ENCODE measurements at regions not wholly inside any gene's neighbourhood (a gene's known extent, or its start where the extent isn't known, plus 50 kb on each side); places are given as distances from the start of the nearest gene placed in this dataset.

DNA sequence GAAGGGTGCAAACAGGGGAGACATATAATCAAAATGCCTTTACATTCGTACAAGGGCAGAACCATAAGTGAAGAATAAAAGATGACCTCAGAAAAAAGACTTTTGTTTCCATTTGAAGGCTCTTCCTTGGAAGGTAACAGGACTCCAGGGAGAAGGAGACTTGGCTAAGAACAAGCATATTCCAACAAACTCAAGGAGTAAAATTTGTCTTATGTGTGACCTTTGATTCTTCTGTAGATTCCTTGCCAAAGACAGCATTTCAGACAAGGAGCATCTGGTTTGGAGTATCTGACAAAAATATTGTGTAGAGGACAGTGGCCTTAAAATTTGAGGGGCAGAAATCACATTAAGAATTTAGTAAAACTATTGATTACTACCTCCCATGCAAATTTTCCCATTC is 991.9 kb downstream of the FLRT2 start:
- TF ChIP-seq EZH2 (IDR thresholded peaks at IDR 0.05) (no peak), EZH2phosphoT487 (IDR thresholded peaks at IDR 0.05) (no peak)
- TF ChIP-seq, protein P1, sequence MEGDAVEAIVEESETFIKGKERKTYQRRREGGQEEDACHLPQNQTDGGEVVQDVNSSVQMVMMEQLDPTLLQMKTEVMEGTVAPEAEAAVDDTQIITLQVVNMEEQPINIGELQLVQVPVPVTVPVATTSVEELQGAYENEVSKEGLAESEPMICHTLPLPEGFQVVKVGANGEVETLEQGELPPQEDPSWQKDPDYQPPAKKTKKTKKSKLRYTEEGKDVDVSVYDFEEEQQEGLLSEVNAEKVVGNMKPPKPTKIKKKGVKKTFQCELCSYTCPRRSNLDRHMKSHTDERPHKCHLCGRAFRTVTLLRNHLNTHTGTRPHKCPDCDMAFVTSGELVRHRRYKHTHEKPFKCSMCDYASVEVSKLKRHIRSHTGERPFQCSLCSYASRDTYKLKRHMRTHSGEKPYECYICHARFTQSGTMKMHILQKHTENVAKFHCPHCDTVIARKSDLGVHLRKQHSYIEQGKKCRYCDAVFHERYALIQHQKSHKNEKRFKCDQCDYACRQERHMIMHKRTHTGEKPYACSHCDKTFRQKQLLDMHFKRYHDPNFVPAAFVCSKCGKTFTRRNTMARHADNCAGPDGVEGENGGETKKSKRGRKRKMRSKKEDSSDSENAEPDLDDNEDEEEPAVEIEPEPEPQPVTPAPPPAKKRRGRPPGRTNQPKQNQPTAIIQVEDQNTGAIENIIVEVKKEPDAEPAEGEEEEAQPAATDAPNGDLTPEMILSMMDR (IDR thresholded peaks at IDR 0.05): no peak
- Mint-ChIP-seq H3K9me3 (no peaks in the 10 kb centered on the region), H3K36me3 (no peaks in the 10 kb centered on the region), H3K27me3 (ENCODE audit: insufficient read depth, low read depth) (no peaks in the 10 kb centered on the region), H3K27ac (no peak overlapping the region), H3K4me1 (no peaks in the 10 kb centered on the region), H3K4me3 (no peak overlapping the region)
- H3K9ac ChIP-seq: no peak overlapping the region
- H3K27ac ChIP-seq: no peak overlapping the region
- DNase-seq (ENCODE audit: low spot score): no peak
- no peak overlapping the region for H3K4me2 ChIP-seq
- H4K20me1 ChIP-seq (ENCODE audit: low read depth): no peaks in the 10 kb centered on the region
- no peaks in the 10 kb centered on the region for H3K4me1 ChIP-seq
- no peak overlapping the region for H2AFZ ChIP-seq (replicated peaks)
- H3K9me3 ChIP-seq (ENCODE audit: low read depth): no peaks in the 10 kb centered on the region
- H3K79me2 ChIP-seq (ENCODE audit: low read depth): no peaks in the 10 kb centered on the region
- H3K4me3 ChIP-seq: no peak overlapping the region
- H3K27me3 ChIP-seq: no peaks in the 10 kb centered on the region
- H3F3A ChIP-seq (ENCODE audit: low read depth): no peaks in the 10 kb centered on the region
- H3K36me3 ChIP-seq: no peaks in the 10 kb centered on the region

DNA sequence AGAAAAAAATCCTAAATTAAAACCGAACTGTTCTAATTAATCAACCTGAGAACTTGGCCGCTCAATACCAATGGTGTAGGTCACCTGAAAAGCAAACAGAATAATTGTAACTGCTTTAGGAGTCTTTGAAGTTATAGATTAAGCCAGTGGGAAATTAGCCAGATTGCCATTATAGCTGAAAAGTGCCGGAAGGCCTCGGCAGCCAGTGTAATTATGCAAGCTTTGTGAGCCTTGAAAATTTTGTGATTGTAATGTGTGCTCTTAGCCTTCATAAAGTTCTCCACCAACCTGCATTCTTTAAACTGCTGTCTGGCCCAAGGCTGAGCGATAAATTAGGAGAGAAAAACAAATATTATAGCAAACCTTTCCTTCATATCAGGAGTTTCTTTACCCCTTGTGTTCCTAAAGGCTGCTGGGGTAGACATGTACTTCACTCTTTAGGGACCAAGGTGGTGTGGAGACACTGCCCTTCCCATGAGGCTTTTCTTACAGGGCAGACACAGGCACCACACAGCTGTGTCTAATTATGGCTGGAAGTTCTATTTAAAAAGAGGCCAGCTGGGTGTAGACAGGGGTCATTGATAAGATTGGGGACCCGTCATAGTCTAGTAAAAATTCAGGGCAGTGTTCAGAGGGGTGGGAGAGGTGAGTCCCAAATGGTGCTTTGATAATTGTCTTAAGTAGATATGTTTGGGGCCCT is 991.2 kb downstream of the FLRT2 start:
- H3F3A ChIP-seq (ENCODE audit: low read depth): no peaks in the 10 kb centered on the region
- TF ChIP-seq, protein P1 (IDR thresholded peaks at IDR 0.05): no peak
- TF ChIP-seq EZH2 (IDR thresholded peaks at IDR 0.05) (no peak), EZH2phosphoT487 (IDR thresholded peaks at IDR 0.05) (no peak)

DNA sequence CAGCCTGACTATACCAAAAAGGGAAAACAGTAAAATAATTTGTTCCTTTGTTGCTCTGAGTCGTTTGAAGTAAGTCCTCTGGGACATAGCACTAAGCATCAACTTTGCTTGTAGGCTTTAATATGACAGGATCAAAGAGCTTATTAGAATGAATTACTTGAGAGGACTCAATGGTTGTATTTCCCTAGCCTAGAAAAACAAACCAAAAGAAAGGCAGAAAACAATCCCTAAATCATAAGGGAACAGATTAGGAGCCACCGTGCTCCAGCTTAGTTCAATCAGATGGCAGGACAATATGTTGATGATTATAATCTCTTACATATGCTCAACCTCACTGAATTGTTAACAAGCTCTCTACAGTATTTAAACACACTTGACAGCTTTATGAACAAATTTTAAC is 988.4 kb downstream of the FLRT2 start:
- Histone ChIP-seq H3K4me3 (no peak overlapping the region), H3K9ac (no peak overlapping the region), H2AFZ (replicated peaks) (no peak overlapping the region), H3K27ac (no peak overlapping the region), H3F3A (ENCODE audit: low read depth) (no peaks in the 10 kb centered on the region), H3K4me2 (no peak overlapping the region), H3K79me2 (ENCODE audit: low read depth) (no peaks in the 10 kb centered on the region), H3K36me3 (no peaks in the 10 kb centered on the region), H4K20me1 (ENCODE audit: low read depth) (no peaks in the 10 kb centered on the region), H3K4me1 (no peaks in the 10 kb centered on the region), H3K9me3 (ENCODE audit: low read depth) (no peaks in the 10 kb centered on the region), H3K27me3 (no peaks in the 10 kb centered on the region)
- no peak overlapping the region for H3K27ac Mint-ChIP-seq
- H3K36me3 Mint-ChIP-seq: no peaks in the 10 kb centered on the region
- no peaks in the 10 kb centered on the region for H3K27me3 Mint-ChIP-seq (ENCODE audit: insufficient read depth, low read depth)
- no peak for TF ChIP-seq EZH2phosphoT487 (IDR thresholded peaks at IDR 0.05)
- DNase-seq (ENCODE audit: low spot score): no peak
- H3K4me1 Mint-ChIP-seq: no peaks in the 10 kb centered on the region
- no peak overlapping the region for H3K4me3 Mint-ChIP-seq
- no peaks in the 10 kb centered on the region for H3K9me3 Mint-ChIP-seq

More for the DNA sequence above, 991.2 kb downstream of the FLRT2 start:
- H3K27ac ChIP-seq: no peak overlapping the region
- H3K27me3 ChIP-seq: no peaks in the 10 kb centered on the region
- H3K9me3 ChIP-seq (ENCODE audit: low read depth): no peaks in the 10 kb centered on the region
- Mint-ChIP-seq H3K4me1 (no peaks in the 10 kb centered on the region), H3K27ac (no peak overlapping the region), H3K4me3 (no peak overlapping the region), H3K9me3 (no peaks in the 10 kb centered on the region), H3K27me3 (ENCODE audit: insufficient read depth, low read depth) (no peaks in the 10 kb centered on the region), H3K36me3 (no peaks in the 10 kb centered on the region)
- no peaks in the 10 kb centered on the region for H3K36me3 ChIP-seq
- H3K9ac ChIP-seq: no peak overlapping the region
- H3K4me3 ChIP-seq: no peak overlapping the region
- H3K79me2 ChIP-seq (ENCODE audit: low read depth): no peaks in the 10 kb centered on the region
- no peak for DNase-seq (ENCODE audit: low spot score)
- H2AFZ ChIP-seq (replicated peaks): no peak overlapping the region
- H3K4me1 ChIP-seq: no peaks in the 10 kb centered on the region
- H4K20me1 ChIP-seq (ENCODE audit: low read depth): no peaks in the 10 kb centered on the region
- no peak overlapping the region for H3K4me2 ChIP-seq

DNA sequence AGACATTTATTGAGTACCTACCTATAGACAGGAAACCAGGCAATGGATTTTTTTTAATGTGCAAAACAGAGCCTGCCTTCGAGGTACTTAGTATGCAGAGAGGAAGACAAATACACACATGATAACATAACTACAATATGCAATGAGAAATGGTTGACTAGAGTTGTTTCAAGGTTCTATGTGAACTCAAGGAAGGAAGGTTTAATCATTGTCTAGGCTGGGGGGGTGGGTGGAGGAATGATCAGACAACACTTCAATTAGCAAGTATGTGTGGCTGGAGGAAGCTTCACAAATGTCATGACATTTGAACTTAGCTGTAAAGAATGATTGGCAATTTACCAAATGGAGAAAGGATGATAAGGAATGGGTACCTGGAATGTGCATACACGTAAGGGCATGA is 985.3 kb downstream of the FLRT2 start:
- Histone ChIP-seq H3F3A (ENCODE audit: low read depth) (no peaks in the 10 kb centered on the region), H3K27ac (no peak overlapping the region), H3K9ac (no peak overlapping the region), H3K4me3 (no peak overlapping the region), H3K79me2 (ENCODE audit: low read depth) (no peaks in the 10 kb centered on the region), H3K36me3 (no peaks in the 10 kb centered on the region), H3K4me1 (no peaks in the 10 kb centered on the region), H3K27me3 (no peaks in the 10 kb centered on the region), H3K9me3 (ENCODE audit: low read depth) (no peaks in the 10 kb centered on the region), H4K20me1 (ENCODE audit: low read depth) (no peaks in the 10 kb centered on the region), H3K4me2 (no peak overlapping the region), H2AFZ (replicated peaks) (no peak overlapping the region)
- Mint-ChIP-seq H3K4me3 (no peak overlapping the region), H3K36me3 (no peaks in the 10 kb centered on the region), H3K9me3 (no peaks in the 10 kb centered on the region), H3K4me1 (no peaks in the 10 kb centered on the region), H3K27ac (no peak overlapping the region), H3K27me3 (ENCODE audit: insufficient read depth, low read depth) (no peaks in the 10 kb centered on the region)
- TF ChIP-seq EZH2 (IDR thresholded peaks at IDR 0.05) (no peak), EZH2phosphoT487 (IDR thresholded peaks at IDR 0.05) (no peak)
- TF ChIP-seq, protein P1 (IDR thresholded peaks at IDR 0.05): no peak
- DNase-seq (ENCODE audit: low spot score): no peak

Measured in neural progenitor cell (in vitro differentiated cells).